Ishikawa (cell line): ENCODE measurements at regions not wholly inside any gene's neighbourhood (a gene's known extent, or its start where the extent isn't known, plus 50 kb on each side); places are given as distances from the start of the nearest gene placed in this dataset.

ENCODE experiments used
- CEBPB ChIP-seq: IDR thresholded peaks from 2 replicates; pipeline ENCODE4 v1.6.1; 2012
- CREB1 ChIP-seq: IDR thresholded peaks from 2 replicates; pipeline ENCODE4 v1.6.1; 2012; ENCODE audit warnings: low read depth
- EGR1 ChIP-seq: IDR thresholded peaks from 2 replicates; pipeline ENCODE4 v1.6.1; 2012
- EP300 ChIP-seq: IDR thresholded peaks from 2 replicates; pipeline ENCODE4 v1.6.1; 2012; ENCODE audit warnings: borderline replicate concordance
- FOXM1 ChIP-seq: IDR thresholded peaks from 2 replicates; pipeline ENCODE4 v1.6.1; 2012; ENCODE audit warnings: low read depth, borderline replicate concordance
- NFIC ChIP-seq: IDR thresholded peaks from 2 replicates; pipeline ENCODE4 v1.6.1; 2012
- RAD21 ChIP-seq: IDR thresholded peaks from 2 replicates; pipeline ENCODE4 v1.6.1; 2012; ENCODE audit warnings: low read depth
- TAF1 ChIP-seq: IDR thresholded peaks from 2 replicates; pipeline ENCODE4 v1.6.1; 2012; ENCODE audit warnings: low read depth, mild to moderate bottlenecking
- TCF12 ChIP-seq: IDR thresholded peaks from 2 replicates; pipeline ENCODE4 v1.6.1; 2012; ENCODE audit warnings: low read depth
- TEAD4 ChIP-seq: IDR thresholded peaks from 2 replicates; pipeline ENCODE4 v1.6.1; 2012
- YY1 ChIP-seq: IDR thresholded peaks from 2 replicates; pipeline ENCODE4 v1.6.1; 2012; ENCODE audit warnings: low read depth
- ZBTB7A ChIP-seq: IDR thresholded peaks from 2 replicates; pipeline ENCODE4 v1.6.1; 2012; ENCODE audit warnings: low read depth
- TF ChIP-seq, protein P1 (sequence below): IDR thresholded peaks from 2 replicates; pipeline ENCODE4 v1.6.1; 2012
- TF ChIP-seq, protein P2 (sequence below): IDR thresholded peaks from 2 replicates; pipeline ENCODE4 v1.6.1; 2012; ENCODE audit warnings: low read depth, mild to moderate bottlenecking
- TF ChIP-seq, protein P3 (sequence below): IDR thresholded peaks from 2 replicates; pipeline ENCODE4 v1.6.1; 2012

DNA sequence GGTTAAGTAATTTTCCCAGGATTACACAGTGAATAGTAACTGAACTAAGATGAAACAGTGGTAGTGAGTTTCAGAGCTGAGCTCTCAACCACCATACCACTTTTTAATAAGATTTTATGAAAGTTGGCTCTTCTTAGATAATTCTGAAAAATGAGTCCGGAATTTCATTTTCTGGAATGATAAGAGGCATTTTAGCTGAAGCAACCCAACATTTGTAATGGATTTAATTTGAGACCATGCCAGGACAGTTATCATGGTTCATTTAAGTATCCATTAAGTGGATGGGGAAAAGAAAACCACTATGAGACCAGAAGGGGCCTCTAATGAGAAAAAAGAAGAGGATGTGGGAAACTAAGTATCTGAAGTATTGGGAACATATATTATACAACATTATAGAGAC lies 464.7 kb upstream of the C9orf72 start:
- TF ChIP-seq RAD21 (no peak), FOXM1 (no peak), TCF12 (no peak), YY1 (no peak), ZBTB7A (no peak), CREB1 (no peak), TAF1 (no peak), TEAD4 (no peak), NFIC (no peak), CEBPB (no peak), EP300 (no peak)
- TF ChIP-seq, protein P1, sequence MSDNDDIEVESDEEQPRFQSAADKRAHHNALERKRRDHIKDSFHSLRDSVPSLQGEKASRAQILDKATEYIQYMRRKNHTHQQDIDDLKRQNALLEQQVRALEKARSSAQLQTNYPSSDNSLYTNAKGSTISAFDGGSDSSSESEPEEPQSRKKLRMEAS, result no peak

DNA sequence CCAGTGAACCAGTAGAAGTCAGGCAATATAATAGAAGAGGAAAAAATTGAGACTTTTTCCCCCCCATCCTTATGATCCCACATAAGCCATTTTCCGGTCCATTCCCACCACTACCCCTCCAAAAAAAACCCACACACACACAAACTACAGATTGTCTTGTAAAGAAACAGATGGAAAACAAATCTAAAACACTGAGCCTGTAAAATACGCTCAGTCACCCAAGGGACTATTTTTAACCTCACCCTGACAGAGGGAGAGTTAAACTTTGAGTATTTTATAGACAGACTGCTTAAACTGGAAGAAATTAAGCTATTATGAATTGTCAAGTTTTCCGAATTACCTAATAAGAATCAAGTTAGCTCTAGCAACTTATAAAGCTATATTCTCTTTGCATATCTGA lies 471.8 kb upstream of the C9orf72 start:
- TF ChIP-seq YY1 (no peak), ZBTB7A (no peak), RAD21 (no peak), TEAD4 (no peak), NFIC (no peak), TAF1 (no peak), TCF12 (no peak), FOXM1 (no peak), CREB1 (no peak), CEBPB (no peak), EP300 (no peak), EGR1 (no peak)
- TF ChIP-seq, protein P2, sequence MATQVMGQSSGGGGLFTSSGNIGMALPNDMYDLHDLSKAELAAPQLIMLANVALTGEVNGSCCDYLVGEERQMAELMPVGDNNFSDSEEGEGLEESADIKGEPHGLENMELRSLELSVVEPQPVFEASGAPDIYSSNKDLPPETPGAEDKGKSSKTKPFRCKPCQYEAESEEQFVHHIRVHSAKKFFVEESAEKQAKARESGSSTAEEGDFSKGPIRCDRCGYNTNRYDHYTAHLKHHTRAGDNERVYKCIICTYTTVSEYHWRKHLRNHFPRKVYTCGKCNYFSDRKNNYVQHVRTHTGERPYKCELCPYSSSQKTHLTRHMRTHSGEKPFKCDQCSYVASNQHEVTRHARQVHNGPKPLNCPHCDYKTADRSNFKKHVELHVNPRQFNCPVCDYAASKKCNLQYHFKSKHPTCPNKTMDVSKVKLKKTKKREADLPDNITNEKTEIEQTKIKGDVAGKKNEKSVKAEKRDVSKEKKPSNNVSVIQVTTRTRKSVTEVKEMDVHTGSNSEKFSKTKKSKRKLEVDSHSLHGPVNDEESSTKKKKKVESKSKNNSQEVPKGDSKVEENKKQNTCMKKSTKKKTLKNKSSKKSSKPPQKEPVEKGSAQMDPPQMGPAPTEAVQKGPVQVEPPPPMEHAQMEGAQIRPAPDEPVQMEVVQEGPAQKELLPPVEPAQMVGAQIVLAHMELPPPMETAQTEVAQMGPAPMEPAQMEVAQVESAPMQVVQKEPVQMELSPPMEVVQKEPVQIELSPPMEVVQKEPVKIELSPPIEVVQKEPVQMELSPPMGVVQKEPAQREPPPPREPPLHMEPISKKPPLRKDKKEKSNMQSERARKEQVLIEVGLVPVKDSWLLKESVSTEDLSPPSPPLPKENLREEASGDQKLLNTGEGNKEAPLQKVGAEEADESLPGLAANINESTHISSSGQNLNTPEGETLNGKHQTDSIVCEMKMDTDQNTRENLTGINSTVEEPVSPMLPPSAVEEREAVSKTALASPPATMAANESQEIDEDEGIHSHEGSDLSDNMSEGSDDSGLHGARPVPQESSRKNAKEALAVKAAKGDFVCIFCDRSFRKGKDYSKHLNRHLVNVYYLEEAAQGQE, result no peak
- TF ChIP-seq, protein P1, result no peak
- TF ChIP-seq, protein P3, sequence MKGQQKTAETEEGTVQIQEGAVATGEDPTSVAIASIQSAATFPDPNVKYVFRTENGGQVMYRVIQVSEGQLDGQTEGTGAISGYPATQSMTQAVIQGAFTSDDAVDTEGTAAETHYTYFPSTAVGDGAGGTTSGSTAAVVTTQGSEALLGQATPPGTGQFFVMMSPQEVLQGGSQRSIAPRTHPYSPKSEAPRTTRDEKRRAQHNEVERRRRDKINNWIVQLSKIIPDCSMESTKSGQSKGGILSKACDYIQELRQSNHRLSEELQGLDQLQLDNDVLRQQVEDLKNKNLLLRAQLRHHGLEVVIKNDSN, result no peak

DNA sequence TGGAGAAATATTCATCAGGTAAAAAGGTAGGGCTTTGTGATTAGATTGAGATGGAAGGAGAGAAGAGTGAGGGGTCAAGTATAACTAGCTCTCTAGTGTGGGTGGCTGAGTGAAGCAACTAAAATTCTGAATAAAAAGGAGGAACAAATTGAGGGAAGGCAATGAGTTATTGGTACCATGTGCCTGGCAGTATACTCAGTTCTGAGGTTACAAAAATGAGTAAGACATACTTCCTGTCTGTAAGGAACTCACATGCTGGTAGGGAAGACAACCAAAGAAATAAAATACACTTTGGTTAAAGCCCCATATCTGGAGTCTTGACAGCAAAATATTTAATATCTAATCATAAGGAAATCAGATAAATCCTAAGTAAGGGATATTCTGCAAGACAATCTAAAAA lies 476.8 kb upstream of the C9orf72 start:
- TF ChIP-seq, protein P3, result no peak
- TF ChIP-seq YY1, result no peak
- TF ChIP-seq TAF1, result no peak
- no peak for TF ChIP-seq TEAD4
- TF ChIP-seq CREB1, result no peak
- no peak for TF ChIP-seq TCF12
- TF ChIP-seq RAD21, result no peak
- no peak for TF ChIP-seq ZBTB7A
- TF ChIP-seq, protein P2, result no peak
- no peak for TF ChIP-seq EGR1

DNA sequence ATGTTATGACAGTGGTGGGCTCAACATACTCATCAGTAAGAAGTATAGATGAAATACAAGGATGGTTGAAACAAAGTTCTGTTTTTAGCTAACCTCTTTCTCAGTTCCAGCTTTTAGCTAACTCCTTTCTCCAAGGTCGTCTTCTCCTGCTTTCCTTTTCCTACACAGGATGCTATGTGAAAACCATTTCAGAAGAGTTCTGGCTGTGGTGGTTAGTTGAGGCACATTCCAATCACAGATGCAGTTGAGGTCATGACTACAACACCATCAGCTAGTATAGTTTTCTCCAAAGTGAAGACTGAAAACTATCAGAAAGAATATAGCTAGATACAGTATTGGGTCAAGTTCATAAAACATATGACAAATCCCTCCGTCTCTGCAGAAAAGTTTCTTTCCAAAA lies 477.7 kb upstream of the C9orf72 start:
- TF ChIP-seq, protein P1, result no peak
- TF ChIP-seq TEAD4, result no peak
- TF ChIP-seq TCF12, result no peak
- no peak for TF ChIP-seq RAD21
- TF ChIP-seq YY1, result no peak
- TF ChIP-seq CEBPB, result no peak
- TF ChIP-seq CREB1, result no peak
- TF ChIP-seq, protein P3, result no peak
- no peak for TF ChIP-seq EGR1
- TF ChIP-seq NFIC, result no peak
- TF ChIP-seq ZBTB7A, result no peak
- no peak for TF ChIP-seq TAF1
- TF ChIP-seq, protein P2, result no peak
- no peak for TF ChIP-seq FOXM1
- no peak for TF ChIP-seq EP300
